Esophagus muscularis mucosa (tissue), 3 donors: ENCODE measurements at regions not wholly inside any gene's neighbourhood (a gene's known extent, or its start where the extent isn't known, plus 50 kb on each side); places are given as distances from the start of the nearest gene placed in this dataset.

Experiments used
- POLR2AphosphoS5 ChIP-seq, 2 donors: sonication (generic); formaldehyde crosslinking; IDR thresholded peaks; one replicate each; pipeline ENCODE4 v1.6.1; 2017; ENCODE audit warnings: antibody characterized with exemption in 2 of 2
- TF ChIP-seq, protein P1 (sequence below), 3 experiments: fragments of 200-600 bp in 2 of 3; fragments of 450-650 bp in 1 of 3; sonication (generic) in 2 of 3; IDR thresholded peaks; one replicate each; pipeline ENCODE4 v1.5.1; 2017 to 2019; ENCODE audit warnings: antibody characterized with exemption in 3 of 3, mild to moderate bottlenecking in 2 of 3, moderate library complexity in 1 of 3

- TF ChIP-seq POLR2AphosphoS5 (IDR thresholded peaks at IDR 0.05): no peak
- TF ChIP-seq, protein P1, sequence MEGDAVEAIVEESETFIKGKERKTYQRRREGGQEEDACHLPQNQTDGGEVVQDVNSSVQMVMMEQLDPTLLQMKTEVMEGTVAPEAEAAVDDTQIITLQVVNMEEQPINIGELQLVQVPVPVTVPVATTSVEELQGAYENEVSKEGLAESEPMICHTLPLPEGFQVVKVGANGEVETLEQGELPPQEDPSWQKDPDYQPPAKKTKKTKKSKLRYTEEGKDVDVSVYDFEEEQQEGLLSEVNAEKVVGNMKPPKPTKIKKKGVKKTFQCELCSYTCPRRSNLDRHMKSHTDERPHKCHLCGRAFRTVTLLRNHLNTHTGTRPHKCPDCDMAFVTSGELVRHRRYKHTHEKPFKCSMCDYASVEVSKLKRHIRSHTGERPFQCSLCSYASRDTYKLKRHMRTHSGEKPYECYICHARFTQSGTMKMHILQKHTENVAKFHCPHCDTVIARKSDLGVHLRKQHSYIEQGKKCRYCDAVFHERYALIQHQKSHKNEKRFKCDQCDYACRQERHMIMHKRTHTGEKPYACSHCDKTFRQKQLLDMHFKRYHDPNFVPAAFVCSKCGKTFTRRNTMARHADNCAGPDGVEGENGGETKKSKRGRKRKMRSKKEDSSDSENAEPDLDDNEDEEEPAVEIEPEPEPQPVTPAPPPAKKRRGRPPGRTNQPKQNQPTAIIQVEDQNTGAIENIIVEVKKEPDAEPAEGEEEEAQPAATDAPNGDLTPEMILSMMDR (IDR thresholded peaks at IDR 0.05): no peak
Observed at GRCh38 chr19:30881930-30882329, 467.3 kb downstream of the TSHZ3 start.
